T-helper 1 cell (primary cell): ENCODE measurements at regions not wholly inside any gene's neighbourhood (a gene's known extent, or its start where the extent isn't known, plus 50 kb on each side); places are given as distances from the start of the nearest gene placed in this dataset.
"Not testable (repeated sequence)": the region's sequence is repeated elsewhere in the genome, so short reads cannot be mapped to it uniquely, and the experiment has no call there.

Experiments used
- DNase-seq, 5 donors: peaks; one replicate each; pipeline ENCODE4 v3.0.0-alpha.2; 2012 to 2020

DNA sequence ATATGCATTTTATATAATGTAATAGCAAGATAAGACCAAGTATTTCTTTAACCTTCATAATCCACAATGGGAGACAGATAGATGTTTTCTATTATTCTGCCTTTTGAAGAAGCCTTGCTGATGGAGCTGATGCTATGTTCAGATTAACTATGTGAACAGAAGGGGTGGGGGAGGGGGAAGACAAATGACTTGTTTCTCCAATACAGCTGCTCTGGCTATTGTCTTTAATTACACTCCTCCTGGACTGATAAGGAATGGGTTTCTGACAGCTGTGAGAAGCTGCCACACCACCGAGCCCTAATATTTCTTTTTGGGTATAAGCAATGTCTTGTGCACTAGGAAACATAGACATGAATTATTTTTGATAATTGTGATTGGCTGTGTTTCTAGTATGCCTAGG is 62.0 kb downstream of the CAVIN4 start:
- no peak for DNase-seq

DNA sequence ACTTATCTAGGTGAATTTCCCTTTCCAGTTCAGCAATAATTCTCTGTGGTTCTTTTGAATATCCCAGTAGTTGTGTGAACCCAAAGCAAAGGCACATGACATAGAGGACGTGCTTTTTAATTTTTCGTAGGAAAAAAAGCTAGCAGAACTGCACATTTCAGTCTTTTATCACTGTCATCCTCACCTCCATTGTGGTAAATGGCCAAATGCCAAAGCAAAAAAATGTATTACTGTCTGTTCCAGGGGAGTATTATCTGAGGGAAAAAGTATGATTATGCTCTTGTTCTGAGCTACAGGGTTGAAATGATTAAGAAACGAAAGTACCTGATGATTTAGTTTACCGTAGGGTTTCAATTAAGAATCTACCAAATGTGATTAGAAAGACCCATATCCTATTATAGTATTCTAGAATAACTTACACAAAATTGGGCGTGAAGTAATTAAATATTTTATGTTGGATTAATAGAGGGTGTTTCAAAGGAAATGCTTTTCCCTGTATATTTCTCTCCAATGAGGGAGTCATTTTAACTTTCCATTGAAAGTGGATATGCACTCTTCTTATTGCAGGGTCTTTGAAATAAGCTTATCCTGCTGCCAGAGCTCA is 62.7 kb downstream of the CAVIN4 start:
- DNase-seq: no peak

DNA sequence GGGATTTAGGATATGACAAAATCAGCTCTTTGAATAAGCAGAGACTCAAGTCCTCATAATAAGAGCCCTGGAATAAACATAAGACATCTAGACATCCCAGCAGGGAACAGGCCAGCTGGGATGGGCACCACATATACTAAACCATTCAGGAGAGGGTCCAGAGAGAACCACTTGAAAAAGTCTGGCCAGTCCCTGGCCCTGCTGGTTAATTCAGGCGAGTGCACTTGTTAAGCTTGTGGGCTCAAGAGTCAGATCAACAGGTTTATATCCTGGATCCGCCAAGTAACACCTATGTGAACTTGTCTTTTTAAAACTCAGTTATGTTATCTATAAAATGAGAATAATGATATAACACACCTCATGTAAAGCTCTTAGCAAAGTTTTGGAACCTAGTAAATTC is 63.3 kb downstream of the CAVIN4 start:
- no peak for DNase-seq

DNA sequence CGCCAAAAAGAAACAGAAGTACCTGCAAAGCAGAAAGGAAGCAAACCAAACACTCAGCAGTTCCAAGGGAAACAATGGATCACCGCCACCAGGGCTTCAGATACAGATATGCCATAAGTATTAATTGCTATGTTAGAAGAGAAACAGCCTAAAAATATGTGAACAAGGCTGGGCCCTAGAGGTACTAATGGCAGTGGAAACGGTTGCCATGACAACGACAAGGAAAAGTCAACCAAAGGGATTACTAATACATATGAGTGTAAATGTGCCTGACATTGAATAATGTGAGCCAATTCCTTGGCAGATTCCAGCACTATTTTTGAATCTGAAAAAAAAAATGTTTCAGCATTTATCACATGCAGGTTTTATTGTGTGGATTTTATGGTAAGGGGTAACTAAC is 75.0 kb downstream of the CAVIN4 start:
- no peak for DNase-seq

DNA sequence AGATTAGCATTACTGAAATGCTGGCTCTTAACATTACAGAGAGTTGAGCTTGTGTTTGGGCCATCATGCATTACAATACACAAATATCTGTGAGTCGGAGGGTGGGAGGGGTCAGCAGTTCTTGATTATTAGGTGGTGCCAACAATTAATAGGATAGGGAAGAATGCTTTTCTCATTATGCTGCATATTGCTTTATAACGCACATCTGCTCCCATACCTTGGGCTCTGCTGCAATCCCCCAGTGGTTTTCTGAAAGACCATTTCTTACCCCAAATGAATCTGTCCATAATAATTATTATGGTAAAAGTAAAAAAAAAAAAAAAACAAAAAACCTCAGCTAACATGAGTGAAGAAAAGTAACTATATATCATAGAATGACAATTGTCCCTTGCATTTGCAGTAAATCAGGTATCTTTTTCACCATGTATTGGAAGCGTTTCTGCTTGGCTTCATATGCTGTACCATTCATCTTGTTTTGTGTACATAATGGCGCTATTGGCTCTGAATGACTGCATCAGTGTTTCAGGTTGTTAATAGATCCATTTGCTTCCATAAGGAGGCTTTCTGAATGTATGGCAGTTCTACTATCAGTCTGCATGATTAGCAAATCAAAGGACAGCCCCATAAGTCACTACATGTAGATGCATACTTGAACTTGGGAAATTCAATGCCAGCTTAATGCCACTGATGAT is 75.9 kb downstream of the CAVIN4 start:
- no peak for DNase-seq

DNA sequence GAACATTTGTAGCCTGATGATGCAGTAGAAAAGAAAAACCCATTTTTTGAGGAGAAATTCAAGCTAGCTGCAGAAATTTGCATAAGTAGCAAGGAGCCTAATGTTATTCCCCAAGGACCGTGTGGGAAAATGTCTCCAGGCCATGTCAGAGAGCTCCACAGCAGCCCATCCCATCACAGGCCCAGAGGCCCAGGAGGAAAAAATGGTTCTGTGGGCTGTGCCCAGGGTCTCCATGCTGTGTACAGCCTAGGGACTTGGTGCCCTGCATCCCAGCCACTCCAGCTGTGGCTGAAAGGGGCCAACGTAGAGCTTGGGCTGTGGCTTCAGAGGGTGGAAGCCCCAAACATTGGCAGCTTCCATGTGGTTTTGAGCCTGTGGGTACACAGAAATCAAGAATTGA is 79.0 kb downstream of the CAVIN4 start:
- DNase-seq: not testable (repeated sequence)

DNA sequence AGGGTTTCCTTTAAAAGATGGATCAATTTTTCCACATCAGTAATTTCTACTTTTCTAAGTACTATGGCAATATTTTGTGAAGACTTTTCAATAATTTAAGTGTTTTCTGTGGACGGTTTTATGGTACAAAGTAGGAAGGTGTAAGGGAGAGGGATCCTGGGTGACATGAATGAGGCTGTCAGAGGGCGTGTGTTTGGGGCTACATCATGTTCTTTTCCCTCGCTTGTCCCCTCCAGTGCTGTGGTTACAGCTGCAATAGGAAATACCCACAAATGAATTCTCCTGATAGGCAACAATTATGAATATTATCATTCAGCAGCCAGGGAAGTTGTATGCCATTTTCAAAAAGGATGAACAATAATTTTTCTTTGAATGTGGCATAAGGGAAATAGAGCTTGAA is 83.8 kb downstream of the CAVIN4 start:
- no peak for DNase-seq

DNA sequence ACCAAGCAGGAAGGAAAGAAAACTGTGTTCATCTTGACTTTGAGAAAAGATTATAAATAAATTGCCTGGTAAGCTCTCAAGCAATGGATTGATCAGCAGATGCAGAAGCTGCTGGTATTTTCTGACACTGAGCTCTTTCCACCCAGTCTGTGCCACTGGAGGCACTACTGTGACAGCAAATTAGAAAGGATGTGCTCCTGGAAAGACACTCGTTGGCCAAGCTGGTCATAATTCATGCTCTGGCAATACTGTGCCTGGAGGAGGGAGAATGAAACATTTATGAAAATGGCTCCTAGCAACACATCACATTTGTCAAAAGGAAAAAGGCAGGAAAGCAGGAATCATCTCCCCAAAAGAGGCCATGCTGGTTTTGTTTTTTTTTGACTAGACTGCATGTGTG is 84.2 kb downstream of the CAVIN4 start:
- DNase-seq: no peak

DNA sequence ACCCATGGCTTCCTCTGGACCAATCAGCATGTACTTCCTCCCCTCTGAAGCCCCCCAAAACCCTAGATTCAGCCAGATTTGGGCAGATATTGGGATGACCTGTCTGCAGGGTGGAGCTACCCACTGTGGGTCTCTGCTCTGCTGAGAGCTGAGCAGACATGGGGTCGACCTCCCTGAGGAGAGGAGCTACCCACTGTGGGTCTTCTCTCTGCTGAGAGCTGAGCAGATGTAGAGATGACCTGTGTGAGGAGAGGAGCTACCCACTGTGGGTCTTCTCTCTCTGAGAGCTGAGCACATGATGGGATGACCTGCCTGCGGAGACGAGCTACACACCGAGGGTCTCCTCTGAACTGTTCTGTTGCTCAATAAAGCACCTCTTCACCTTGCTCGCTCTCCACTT is 89.6 kb downstream of the CAVIN4 start:
- no peak for DNase-seq

DNA sequence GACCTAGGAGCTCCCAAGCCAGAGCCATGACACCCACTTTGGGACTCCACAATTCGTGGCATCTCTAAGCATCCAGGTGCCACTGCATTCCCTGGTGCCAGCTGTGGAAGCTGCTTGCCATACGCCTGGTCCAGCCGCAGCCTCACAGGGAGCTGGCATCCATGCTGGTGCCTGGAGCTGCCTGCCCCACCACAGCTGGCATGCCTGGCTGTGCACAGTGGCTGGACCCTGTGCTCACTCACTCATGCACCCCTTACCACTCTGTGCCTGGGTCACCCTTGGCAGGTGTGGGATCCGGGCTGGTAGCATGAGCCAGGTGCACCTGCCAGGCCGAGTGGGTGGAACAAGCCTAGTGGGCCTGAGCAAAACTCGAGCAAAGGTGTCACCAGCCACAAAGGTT is 90.1 kb downstream of the CAVIN4 start:
- no peak for DNase-seq

DNA sequence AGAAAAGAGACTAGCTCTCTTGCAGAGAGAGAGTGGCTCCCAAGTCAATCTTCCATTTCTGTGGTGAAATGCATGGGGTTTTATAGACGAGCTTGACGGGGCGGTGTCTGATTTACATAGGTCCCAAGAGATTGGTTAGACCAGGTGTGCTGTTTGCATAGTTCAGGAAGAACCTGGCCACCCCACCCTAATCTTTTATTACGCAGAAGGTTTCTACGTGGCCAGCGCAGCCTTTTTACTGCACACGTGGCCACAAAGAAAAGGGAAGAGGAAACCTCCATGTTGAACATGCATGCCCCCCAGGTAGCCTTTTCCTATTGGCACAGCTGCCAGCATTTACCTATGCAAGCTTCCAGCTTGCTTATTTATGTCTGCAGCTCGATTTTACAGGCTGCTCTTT is 92.1 kb downstream of the CAVIN4 start:
- DNase-seq: no peak

DNA sequence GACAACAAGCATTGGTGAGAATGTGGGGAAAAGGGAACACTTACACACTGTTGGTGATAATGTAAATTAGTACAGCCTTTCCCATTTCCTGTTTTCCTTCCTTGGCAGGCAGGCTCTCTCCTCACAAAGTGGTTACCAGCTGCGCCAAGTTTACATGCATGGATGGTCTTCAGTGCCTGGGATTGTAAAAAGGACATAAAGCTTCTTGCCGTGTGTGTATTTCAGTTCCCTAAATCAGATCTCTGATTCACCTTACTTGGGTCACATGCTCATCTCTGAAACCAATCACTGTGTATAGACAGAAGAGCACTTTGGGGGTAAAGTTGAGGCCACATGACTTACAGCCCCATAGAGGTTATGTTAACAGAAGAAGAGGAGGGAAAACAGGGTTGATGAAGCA is 92.8 kb downstream of the CAVIN4 start:
- DNase-seq: no peak

DNA sequence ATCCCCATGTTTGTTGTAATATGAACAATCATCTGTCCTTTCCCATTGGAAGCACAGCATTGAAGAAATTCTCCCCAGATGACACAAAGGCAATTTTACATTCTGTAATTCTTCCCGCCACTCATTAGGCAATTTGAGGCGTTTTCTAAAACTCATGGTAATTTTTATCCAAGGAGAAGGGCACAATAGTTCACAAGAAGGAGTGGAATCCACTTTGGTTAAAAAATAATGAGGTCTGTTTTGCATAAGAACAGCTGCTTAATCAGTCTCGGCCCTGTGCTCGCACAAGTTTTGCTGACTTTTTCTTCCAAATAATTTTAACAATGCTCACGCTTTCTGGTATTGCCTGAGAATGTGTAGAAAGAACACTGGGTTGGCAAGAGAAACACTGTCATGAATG is 94.0 kb downstream of the CAVIN4 start:
- no peak for DNase-seq

DNA sequence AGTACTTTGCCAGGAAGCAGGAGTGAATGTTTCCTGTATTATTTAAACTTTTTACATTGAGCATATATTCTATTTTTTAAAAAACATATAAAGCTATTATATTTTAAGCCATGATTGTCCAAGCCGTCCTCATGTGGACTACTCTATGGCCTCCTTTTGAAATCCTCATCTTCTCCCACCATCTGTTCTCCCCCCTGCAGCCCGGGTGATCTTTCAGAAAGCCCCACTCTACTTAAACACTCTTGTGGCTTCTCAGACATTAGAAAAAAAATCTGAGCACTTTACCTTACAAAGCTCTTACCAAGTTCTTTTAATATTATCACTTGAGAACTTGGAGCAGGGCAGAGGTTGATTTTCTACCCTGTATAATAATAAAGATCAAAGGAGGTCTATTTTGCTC is 95.4 kb downstream of the CAVIN4 start:
- no peak for DNase-seq

DNA sequence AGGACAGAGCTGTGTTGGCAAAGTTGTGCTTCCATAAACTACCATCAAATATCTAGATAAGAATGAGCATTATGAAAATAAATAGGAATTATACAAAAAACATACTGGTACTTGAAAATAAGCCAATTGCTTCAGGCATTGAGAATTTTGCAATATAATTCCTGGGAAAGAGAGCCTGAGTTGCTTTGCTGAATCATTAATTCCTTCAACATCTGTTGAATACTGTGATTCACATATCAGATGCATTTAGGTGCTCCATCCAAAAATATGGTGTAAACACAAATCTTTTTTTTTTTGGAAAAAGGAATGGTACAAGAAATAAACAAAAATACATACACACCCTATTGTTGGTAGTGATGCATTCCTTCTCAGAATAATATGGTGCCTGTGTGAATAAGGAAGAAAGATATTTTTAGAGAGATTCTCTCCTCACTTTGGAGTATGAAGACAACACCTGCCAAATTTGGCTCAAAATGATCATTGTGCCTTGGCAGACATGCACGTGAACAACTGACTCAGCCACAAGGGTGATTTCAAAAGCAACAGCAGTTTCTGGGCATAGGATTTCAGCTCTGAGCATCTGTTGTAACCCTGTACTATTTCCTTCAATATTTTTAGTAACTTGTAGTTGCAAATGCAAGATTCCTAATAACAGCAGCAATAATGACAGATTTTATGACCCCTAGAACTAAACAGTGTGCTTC is 96.7 kb downstream of the CAVIN4 start:
- DNase-seq: no peak

DNA sequence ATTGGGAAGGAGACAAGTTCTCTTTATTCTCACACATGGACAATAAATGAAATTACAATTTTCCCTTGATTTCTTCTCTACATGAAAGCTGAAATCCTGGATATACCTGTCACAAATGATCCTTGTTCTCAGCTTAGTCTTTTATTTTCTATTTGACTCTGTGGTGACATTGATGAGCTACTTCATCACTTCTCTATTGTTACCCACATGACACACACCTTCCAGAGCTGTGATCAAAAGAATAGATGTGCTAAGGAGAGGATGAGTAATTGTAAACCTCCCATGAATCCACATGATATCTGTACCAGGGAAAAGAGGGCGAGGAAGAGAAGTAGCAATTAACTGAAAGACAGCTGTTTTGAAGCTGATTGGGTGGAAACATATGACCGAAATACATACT is 102.0 kb downstream of the CAVIN4 start:
- DNase-seq: no peak

DNA sequence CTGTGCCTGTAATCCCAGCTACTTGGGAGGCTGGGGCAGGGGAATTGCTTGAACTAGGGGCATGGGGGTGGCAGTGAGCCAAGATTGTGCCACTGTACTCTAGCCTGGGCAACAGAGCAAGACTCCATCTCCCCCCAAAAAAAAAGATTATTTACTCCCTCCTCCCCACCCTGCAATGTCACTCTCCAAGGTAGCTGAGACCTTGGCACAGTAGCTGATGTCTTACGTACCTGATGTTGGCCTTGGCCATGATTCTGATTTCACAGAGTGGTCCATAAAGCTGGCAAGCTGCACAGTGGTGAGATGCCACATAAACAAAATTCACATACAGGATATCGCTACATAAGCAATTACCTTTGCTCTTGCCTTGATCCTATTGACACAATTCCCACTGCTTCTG is 108.5 kb downstream of the CAVIN4 start:
- DNase-seq: no peak

DNA sequence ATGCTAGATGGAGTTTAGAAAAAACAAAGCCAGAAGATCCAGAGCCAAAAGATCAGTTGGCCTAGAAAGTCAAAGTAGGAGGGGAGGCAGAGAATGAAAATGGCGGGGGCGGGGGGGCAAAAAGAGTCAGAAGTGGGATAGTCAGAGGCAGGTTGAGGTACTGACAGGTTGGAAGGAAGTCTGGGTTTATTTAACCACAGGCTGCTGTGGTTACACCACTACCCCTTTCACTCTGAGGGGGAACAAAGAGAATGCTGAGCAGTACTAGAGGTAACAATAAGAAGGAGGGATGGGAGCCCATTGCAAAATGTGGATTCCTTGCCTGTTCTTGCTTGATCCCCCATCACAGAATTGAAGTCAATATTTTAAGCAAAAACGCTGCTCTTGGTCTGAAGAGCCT is 111.8 kb downstream of the CAVIN4 start:
- DNase-seq: no peak

DNA sequence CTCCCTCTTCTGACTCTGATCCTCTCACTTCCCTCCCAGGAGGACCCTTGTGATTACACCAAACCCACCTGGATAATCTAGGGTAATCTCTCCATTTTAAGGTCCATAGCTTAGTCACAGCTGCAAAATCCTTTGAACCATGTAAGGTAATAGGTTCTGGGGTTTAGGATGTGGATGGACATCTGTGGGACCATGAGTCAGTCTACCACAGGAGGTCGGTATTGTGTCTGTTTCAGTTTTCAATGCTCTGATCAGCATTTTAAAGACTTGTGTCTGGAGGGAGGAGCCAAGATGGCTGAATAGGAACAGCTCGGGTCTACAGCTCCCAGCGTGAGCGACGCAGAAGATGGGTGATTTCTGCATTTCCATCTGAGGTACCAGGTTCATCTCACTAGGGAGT is 112.6 kb downstream of the CAVIN4 start:
- DNase-seq: no peak

DNA sequence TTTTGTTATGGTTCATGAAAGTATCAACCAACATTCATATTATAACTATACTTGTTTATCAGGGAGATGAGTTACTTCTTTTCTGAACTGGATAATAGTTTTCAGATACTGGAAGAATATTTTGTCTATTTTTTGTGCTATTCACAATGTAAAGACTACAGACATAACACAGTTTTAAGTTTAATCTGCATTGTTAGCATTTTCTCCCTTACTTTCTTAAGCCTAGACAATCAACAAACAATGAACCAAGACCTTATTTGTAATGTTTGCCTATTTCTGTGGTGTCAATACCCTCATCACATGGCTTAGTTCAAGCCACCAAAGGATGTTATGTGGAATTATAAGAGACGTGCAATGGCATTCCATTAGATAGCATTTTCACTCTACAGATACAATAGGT is 119.5 kb downstream of the CAVIN4 start:
- DNase-seq: no peak

DNA sequence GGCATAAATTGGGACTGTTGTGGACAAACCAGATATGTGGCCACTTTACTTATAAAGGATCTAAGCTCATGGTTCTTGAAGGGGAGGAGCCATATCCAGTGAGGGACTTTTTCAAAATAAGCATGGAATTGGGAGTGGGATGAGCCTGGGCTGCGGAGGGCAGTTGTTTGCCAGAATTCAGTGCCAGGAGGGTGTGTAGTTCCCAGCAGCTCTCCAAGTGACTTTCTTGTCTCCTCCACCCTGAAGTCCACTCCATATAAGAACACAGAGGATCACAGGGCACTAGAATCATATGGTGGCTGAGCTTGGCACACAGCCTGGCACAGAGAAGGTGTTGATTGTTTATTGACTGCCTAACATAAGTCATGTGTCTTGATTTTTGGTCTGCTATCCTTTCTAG is 121.1 kb downstream of the CAVIN4 start:
- no peak for DNase-seq

DNA sequence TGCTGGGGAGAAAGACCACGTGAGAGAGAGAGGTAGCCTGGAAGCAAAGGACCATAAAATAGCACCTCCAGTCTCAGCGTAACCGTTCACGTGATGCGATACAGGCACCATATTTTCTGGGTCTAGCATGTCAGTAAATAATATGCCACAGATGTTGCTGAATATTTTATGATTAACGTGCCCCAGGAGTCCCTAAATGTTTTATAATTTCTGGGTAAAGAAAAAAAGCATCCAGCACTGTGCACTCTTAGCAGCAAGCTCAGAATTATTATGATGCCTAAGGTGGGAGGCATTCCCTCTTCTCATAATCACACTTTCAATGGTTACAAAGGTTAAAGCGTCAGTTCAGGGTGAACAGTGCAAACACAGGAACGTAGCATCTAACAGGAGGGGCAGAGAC is 121.8 kb downstream of the CAVIN4 start:
- no peak for DNase-seq

DNA sequence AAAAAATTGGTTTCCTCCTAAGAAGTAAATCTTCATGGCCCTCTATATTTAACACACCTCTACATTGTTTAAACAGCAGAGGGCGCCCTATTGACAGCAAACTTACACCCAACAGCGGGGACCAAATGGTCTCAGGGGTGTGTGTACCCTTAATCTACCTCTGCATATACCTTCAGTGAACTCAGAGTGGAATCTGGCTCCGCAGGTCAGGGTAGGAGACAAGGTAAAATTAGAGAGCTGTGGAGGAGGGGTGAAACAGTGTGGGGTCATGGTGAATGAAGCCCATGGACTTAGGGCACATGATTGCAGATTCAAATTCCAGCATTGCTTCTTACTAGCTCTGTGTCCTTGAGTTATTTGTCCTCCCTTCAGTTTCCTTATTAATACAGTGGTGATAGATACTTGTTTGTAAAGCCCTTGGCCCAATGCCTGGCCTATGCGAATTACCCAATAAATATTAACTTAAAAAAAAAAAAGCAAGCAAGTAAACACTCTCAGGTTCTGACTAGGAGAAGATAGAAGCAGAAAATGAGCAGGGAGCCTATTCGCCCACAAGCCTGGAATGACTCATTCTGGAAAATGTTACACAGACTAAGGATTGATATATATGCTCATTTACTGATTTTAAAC is 122.9 kb downstream of the CAVIN4 start:
- DNase-seq: no peak
